ENCODE measurements at regions not wholly inside any gene's neighbourhood (a gene's known extent, or its start where the extent isn't known, plus 50 kb on each side); places are given as distances from the start of the nearest gene placed in this dataset.

DNA sequence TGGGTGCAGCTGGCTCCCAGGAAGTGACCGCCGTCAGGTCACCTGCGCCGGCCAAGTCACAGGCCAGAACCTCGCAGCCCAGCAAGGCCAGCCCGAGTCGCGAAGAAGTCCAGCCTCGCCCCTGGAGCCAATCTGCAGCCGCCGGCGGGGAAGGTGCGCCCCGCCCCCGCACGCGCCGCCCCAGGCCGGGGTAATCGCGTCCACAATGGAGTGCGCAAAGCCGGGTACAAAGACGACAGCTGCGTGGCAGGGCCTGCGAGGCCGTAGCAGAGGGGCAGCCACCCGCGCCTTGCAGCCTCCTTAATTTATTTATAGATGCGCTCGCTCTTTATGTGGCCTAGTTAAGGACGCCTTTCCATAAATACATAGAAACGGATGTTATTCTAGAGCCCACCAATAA is 139.4 kb upstream of the CPEB2 start:
- TF ChIP-seq, protein P1, sequence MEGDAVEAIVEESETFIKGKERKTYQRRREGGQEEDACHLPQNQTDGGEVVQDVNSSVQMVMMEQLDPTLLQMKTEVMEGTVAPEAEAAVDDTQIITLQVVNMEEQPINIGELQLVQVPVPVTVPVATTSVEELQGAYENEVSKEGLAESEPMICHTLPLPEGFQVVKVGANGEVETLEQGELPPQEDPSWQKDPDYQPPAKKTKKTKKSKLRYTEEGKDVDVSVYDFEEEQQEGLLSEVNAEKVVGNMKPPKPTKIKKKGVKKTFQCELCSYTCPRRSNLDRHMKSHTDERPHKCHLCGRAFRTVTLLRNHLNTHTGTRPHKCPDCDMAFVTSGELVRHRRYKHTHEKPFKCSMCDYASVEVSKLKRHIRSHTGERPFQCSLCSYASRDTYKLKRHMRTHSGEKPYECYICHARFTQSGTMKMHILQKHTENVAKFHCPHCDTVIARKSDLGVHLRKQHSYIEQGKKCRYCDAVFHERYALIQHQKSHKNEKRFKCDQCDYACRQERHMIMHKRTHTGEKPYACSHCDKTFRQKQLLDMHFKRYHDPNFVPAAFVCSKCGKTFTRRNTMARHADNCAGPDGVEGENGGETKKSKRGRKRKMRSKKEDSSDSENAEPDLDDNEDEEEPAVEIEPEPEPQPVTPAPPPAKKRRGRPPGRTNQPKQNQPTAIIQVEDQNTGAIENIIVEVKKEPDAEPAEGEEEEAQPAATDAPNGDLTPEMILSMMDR (conservative IDR thresholded peaks at IDR 0.05), result no peak
- TF ChIP-seq EZH2 (IDR thresholded peaks at IDR 0.05; ENCODE audit: low read depth), result no peak
